ENCODE measurements at regions not wholly inside any gene's neighbourhood (a gene's known extent, or its start where the extent isn't known, plus 50 kb on each side); places are given as distances from the start of the nearest gene placed in this dataset.
A peak's percentile ranks its signal among the peaks of the same experiment; 100 is the strongest.

- no peak for TF ChIP-seq CTCF (IDR thresholded peaks at IDR 0.05)
- intact Hi-C loops (cut with DNase I) = no loop called here
- DNase-seq (no peak), FAIRE-seq (no peak), ATAC-seq (no peak)
- no peaks in the 10 kb centered on the region for H3K9me3 ChIP-seq
- no peak overlapping the region for H3K27ac ChIP-seq
- H3K27me3 ChIP-seq = no peaks in the 10 kb centered on the region
- H3K4me1 ChIP-seq = no peaks in the 10 kb centered on the region
- no peak overlapping the region for H3K4me3 ChIP-seq
- 60 to 78% methylated on average over 4 of the region's 4 CpGs for WGBS, 2 donors
- no peaks in the 10 kb centered on the region for H3K36me3 ChIP-seq
Measured at GRCh38 chr3:78273326-78273725, 1233.4 kb downstream of the ROBO2 start.

DNA sequence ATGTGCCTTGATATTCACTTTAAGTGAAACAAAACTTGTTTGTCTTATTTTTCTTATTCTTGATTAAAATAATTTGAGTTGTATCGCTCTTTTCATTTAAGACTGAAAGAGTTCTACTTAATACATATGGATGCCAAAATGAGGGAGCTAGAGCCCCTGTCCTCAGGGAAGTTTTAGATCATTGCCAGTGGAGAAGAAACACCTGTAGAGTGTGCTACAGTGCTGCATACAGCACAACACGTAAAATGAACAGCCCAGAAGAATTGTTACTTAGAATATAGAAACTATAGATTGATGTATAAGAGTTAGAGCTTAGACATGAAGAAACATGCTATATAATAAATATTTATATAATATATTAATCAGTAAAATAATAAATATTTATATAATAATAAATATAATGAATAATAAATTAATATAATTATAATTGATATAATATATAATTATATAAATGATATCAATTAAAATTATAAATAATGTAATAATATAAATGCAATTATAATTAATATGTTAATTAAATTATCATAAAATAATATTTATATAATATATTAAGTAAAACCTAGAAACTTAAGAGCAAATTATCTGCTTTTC lies 1234.7 kb downstream of the ROBO2 start:
- Histone ChIP-seq H3K36me3 (no peaks in the 10 kb centered on the region), H3K9me3 (no peaks in the 10 kb centered on the region), H3K4me1 (no peaks in the 10 kb centered on the region), H3K27ac (no peak overlapping the region), H3K4me3 (no peak overlapping the region), H3K27me3 (no peaks in the 10 kb centered on the region)
- ATAC-seq = no peak
- 55 to 67% methylated on average over 2 of the region's 2 CpGs for WGBS, 2 donors
- no peak for DNase-seq
- intact Hi-C loops (cut with DNase I) = no loop called here
- peak; percentile 98 for FAIRE-seq
- TF ChIP-seq CTCF (IDR thresholded peaks at IDR 0.05) = no peak

- no peak for TF ChIP-seq CTCF (IDR thresholded peaks at IDR 0.05)
- ATAC-seq (no peak), FAIRE-seq (no peak), DNase-seq (no peak)
- H3K9me3 ChIP-seq = no peaks in the 10 kb centered on the region
- no peak overlapping the region for H3K27ac ChIP-seq
- no peaks in the 10 kb centered on the region for H3K36me3 ChIP-seq
- no peaks in the 10 kb centered on the region for H3K4me1 ChIP-seq
- H3K27me3 ChIP-seq = no peaks in the 10 kb centered on the region
- H3K4me3 ChIP-seq = no peak overlapping the region
- WGBS, 2 donors = 61 to 73% methylated on average over 3 of the region's 3 CpGs
- intact Hi-C loops (cut with DNase I) = no loop called here
Measured at GRCh38 chr3:78275420-78275852, 1235.5 kb downstream of the ROBO2 start.

DNA sequence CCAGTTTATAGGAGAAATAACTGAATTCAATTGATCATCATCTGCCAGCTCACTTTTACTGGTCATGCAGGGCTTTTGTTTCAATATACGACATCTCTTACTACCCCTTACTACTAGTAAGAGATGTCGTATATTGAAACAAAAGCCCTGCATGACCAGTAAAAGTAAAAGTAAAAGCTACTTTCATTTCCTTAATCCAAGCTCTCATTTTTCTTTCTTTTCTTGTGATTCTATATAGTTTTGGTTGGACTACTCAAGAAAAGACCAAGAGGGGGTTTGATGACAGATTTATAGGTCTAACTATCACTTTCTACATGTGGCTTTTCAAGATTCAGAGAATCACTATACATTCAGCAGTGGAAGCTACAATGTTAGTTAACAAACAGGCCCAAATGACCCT lies 1237.3 kb downstream of the ROBO2 start:
- H3K9me3 ChIP-seq = no peaks in the 10 kb centered on the region

More for the DNA sequence above, 1237.3 kb downstream of the ROBO2 start:
- no peak for TF ChIP-seq CTCF (IDR thresholded peaks at IDR 0.05)
- no peaks in the 10 kb centered on the region for H3K36me3 ChIP-seq
- intact Hi-C loops (cut with DNase I) = no loop called here
- WGBS, 2 donors = 84 to 94% methylated on average over 2 of the region's 2 CpGs
- no peaks in the 10 kb centered on the region for H3K27me3 ChIP-seq
- H3K4me1 ChIP-seq = no peaks in the 10 kb centered on the region
- no peak overlapping the region for H3K4me3 ChIP-seq
- FAIRE-seq (no peak), ATAC-seq (no peak), DNase-seq (no peak)
- H3K27ac ChIP-seq = no peak overlapping the region

Measured in pancreas (tissue), 10 donors.